ENCODE measurements at regions not wholly inside any gene's neighbourhood (a gene's known extent, or its start where the extent isn't known, plus 50 kb on each side); places are given as distances from the start of the nearest gene placed in this dataset.

DNA sequence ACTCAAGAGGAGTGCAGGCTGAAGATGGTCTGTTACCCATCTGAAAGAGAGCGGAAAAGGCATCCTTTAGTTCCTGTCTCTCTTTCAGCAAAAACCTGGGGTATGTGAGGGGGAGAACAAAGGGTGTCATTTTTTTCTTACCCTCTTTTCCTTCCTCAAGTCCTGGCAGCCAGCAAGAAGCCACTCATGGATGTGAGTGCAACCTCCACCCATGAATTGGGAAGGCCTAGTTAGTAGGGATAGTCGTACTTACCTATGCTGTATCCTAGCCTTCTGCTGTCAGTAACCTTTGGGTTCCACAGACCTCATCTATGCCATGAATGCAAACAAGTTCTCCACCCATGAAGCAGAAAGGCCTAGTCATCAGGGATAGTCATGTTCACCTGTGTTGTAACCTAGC is 472.8 kb downstream of the ZIC1 start:
- H3K9ac ChIP-seq (ENCODE audit: control insufficient read depth, insufficient read depth, low read length): no peak overlapping the region
- DNase-seq (ENCODE audit: low read depth, low spot score): no peak
- H3K9me3 ChIP-seq (replicated peaks; ENCODE audit: control insufficient read depth, insufficient read depth, low read length): peaks cover 2% of the 10 kb centered on the region; the same call in 2 of the 3 replicates
- RAD21 ChIA-PET (ENCODE audit: unreplicated experiment): no interaction called here
- TF ChIP-seq NFXL1 (IDR thresholded peaks at IDR 0.05; ENCODE audit: borderline replicate concordance): 0 out of 2 replicates have a peak, but pooled peaks have one; percentile 23
- TF ChIP-seq, protein P1, sequence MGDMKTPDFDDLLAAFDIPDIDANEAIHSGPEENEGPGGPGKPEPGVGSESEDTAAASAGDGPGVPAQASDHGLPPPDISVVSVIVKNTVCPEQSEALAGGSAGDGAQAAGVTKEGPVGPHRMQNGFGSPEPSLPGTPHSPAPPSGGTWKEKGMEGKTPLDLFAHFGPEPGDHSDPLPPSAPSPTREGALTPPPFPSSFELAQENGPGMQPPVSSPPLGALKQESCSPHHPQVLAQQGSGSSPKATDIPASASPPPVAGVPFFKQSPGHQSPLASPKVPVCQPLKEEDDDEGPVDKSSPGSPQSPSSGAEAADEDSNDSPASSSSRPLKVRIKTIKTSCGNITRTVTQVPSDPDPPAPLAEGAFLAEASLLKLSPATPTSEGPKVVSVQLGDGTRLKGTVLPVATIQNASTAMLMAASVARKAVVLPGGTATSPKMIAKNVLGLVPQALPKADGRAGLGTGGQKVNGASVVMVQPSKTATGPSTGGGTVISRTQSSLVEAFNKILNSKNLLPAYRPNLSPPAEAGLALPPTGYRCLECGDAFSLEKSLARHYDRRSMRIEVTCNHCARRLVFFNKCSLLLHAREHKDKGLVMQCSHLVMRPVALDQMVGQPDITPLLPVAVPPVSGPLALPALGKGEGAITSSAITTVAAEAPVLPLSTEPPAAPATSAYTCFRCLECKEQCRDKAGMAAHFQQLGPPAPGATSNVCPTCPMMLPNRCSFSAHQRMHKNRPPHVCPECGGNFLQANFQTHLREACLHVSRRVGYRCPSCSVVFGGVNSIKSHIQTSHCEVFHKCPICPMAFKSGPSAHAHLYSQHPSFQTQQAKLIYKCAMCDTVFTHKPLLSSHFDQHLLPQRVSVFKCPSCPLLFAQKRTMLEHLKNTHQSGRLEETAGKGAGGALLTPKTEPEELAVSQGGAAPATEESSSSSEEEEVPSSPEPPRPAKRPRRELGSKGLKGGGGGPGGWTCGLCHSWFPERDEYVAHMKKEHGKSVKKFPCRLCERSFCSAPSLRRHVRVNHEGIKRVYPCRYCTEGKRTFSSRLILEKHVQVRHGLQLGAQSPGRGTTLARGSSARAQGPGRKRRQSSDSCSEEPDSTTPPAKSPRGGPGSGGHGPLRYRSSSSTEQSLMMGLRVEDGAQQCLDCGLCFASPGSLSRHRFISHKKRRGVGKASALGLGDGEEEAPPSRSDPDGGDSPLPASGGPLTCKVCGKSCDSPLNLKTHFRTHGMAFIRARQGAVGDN (IDR thresholded peaks at IDR 0.05): no peak
- TF ChIP-seq CBX5 (IDR thresholded peaks at IDR 0.05; ENCODE audit: low read depth): peak; percentile 29; the same call in 1 of the 2 replicates
- in situ Hi-C loops (cut with MboI) (no loop called here), intact Hi-C loops (cut with micrococcal nuclease; ENCODE audit: unreplicated experiment) (no loop called here)
- no TSS peak for BruUV-seq (replicated peaks)
- CTCF ChIA-PET: no interaction called here
- H3K79me2 ChIP-seq (ENCODE audit: control insufficient read depth, insufficient read depth, low read length): no peaks in the 10 kb centered on the region
- no peak for ATAC-seq
- no peaks in the 10 kb centered on the region for H3K36me3 ChIP-seq (ENCODE audit: control insufficient read depth in 2 of 2, insufficient read depth in 2 of 2, low read length in 1 of 2)
- H2AFZ ChIP-seq (ENCODE audit: control insufficient read depth, low read depth, low read length): no peak overlapping the region
- H3K4me3 ChIP-seq: no peak overlapping the region
- POLR2A ChIA-PET: no interaction called here
- SMC1A ChIA-PET (ENCODE audit: uncharacterized antibody, unreplicated experiment): interaction anchor here (0.6 to 0.7 kb wide), 3 partner anchors 10 to 228 kb away, joined by 3 read pairs; no protein-coding TSS in a partner anchor
- FAIRE-seq: no peak
- H4K20me1 ChIP-seq (ENCODE audit: control insufficient read depth, insufficient read depth): no peaks in the 10 kb centered on the region
- no peak overlapping the region for H3K4me2 ChIP-seq (ENCODE audit: control insufficient read depth, insufficient read depth)
- no peaks in the 10 kb centered on the region for H3K4me1 ChIP-seq (ENCODE audit: control insufficient read depth, insufficient read depth, low read length)
- 0% methylated on average over 2 of the region's 2 CpGs for WGBS (ENCODE audit: insufficient coverage, insufficient replicate concordance, low lambda C conversion rate, missing lambda C conversion rate)
- no peak overlapping the region for H3K27ac ChIP-seq (ENCODE audit: control insufficient read depth, insufficient read depth)
- H3K27me3 ChIP-seq (replicated peaks in 1 of 2; ENCODE audit: control insufficient read depth in 2 of 2, insufficient read depth in 2 of 2, low read length in 1 of 2): no peaks in the 10 kb centered on the region

DNA sequence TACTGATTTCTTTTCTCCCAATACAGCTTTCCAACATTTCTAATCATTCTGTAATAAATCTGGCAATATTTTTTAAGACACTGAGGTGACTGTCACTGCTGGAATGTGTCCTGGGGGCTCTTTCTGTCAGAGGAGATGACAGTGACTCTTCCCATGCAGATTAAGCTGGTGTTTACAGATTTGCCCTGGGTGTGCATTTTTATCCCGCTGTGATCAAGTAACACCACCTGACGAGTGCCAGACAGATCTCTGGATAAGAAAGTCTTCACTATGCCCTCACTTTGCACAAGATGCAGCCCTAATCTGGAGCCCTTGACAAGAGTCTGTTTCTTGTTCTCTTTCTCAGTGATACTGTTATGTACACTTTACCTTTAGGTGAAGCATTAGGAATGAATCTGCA is 477.7 kb downstream of the ZIC1 start:
- in situ Hi-C loops (cut with MboI): no loop called here
- no peaks in the 10 kb centered on the region for H3K79me2 ChIP-seq (ENCODE audit: control insufficient read depth, insufficient read depth, low read length)
- H3K4me2 ChIP-seq (ENCODE audit: control insufficient read depth, insufficient read depth): no peak overlapping the region
- DNase-seq (ENCODE audit: low read depth, low spot score) (no peak), ATAC-seq (no peak), FAIRE-seq (no peak)
- H3K9me3 ChIP-seq (replicated peaks; ENCODE audit: control insufficient read depth, insufficient read depth, low read length): peaks cover 2% of the 10 kb centered on the region; the same call in 2 of the 3 replicates
- no peak overlapping the region for H3K9ac ChIP-seq (ENCODE audit: control insufficient read depth, insufficient read depth, low read length)
- no peaks in the 10 kb centered on the region for H3K4me1 ChIP-seq (ENCODE audit: control insufficient read depth, insufficient read depth, low read length)
- no peak overlapping the region for H3K4me3 ChIP-seq
- H3K27me3 ChIP-seq (replicated peaks in 1 of 2; ENCODE audit: control insufficient read depth in 2 of 2, insufficient read depth in 2 of 2, low read length in 1 of 2): no peaks in the 10 kb centered on the region
- no TSS peak for BruUV-seq (replicated peaks)
- no peak overlapping the region for H2AFZ ChIP-seq (ENCODE audit: control insufficient read depth, low read depth, low read length)
- CTCF ChIA-PET: no interaction called here
- RAD21 ChIA-PET (ENCODE audit: unreplicated experiment): no interaction called here
- intact Hi-C loops (cut with micrococcal nuclease; ENCODE audit: unreplicated experiment): no loop called here
- WGBS (ENCODE audit: insufficient coverage, insufficient replicate concordance, low lambda C conversion rate, missing lambda C conversion rate): 2% methylated on average over 2 of the region's 2 CpGs
- SMC1A ChIA-PET (ENCODE audit: uncharacterized antibody, unreplicated experiment): interaction anchor here (0.8 to 6.2 kb wide), 10 partner anchors 13 to 139 kb away, joined by 3 to 45 read pairs (median 4); no protein-coding TSS in a partner anchor
- no peaks in the 10 kb centered on the region for H4K20me1 ChIP-seq (ENCODE audit: control insufficient read depth, insufficient read depth)
- no peaks in the 10 kb centered on the region for H3K36me3 ChIP-seq (ENCODE audit: control insufficient read depth in 2 of 2, insufficient read depth in 2 of 2, low read length in 1 of 2)
- no peak overlapping the region for H3K27ac ChIP-seq (ENCODE audit: control insufficient read depth, insufficient read depth)
- POLR2A ChIA-PET: no interaction called here
- TF ChIP-seq NR2C2 (IDR thresholded peaks at IDR 0.05; ENCODE audit: borderline replicate concordance, control insufficient read depth, insufficient read length, low read depth) (no peak), MTA2 (IDR thresholded peaks at IDR 0.05; ENCODE audit: low read depth) (no peak), CREM (IDR thresholded peaks at IDR 0.05; ENCODE audit: low read depth) (no peak), TARDBP (IDR thresholded peaks at IDR 0.05; ENCODE audit: borderline replicate concordance) (no peak), CBFB (IDR thresholded peaks at IDR 0.05; ENCODE audit: low read depth) (no peak)
- TF ChIP-seq, protein P2, sequence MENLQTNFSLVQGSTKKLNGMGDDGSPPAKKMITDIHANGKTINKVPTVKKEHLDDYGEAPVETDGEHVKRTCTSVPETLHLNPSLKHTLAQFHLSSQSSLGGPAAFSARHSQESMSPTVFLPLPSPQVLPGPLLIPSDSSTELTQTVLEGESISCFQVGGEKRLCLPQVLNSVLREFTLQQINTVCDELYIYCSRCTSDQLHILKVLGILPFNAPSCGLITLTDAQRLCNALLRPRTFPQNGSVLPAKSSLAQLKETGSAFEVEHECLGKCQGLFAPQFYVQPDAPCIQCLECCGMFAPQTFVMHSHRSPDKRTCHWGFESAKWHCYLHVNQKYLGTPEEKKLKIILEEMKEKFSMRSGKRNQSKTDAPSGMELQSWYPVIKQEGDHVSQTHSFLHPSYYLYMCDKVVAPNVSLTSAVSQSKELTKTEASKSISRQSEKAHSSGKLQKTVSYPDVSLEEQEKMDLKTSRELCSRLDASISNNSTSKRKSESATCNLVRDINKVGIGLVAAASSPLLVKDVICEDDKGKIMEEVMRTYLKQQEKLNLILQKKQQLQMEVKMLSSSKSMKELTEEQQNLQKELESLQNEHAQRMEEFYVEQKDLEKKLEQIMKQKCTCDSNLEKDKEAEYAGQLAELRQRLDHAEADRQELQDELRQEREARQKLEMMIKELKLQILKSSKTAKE (IDR thresholded peaks at IDR 0.05; ENCODE audit: low read depth, poor library complexity, severe bottlenecking): no peak
- TF ChIP-seq, protein P3, sequence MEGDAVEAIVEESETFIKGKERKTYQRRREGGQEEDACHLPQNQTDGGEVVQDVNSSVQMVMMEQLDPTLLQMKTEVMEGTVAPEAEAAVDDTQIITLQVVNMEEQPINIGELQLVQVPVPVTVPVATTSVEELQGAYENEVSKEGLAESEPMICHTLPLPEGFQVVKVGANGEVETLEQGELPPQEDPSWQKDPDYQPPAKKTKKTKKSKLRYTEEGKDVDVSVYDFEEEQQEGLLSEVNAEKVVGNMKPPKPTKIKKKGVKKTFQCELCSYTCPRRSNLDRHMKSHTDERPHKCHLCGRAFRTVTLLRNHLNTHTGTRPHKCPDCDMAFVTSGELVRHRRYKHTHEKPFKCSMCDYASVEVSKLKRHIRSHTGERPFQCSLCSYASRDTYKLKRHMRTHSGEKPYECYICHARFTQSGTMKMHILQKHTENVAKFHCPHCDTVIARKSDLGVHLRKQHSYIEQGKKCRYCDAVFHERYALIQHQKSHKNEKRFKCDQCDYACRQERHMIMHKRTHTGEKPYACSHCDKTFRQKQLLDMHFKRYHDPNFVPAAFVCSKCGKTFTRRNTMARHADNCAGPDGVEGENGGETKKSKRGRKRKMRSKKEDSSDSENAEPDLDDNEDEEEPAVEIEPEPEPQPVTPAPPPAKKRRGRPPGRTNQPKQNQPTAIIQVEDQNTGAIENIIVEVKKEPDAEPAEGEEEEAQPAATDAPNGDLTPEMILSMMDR (IDR thresholded peaks at IDR 0.05 in 2 of 3, conservative IDR thresholded peaks at IDR 0.05 in 1 of 3; ENCODE audit: control insufficient read depth in 2 of 3, extremely low read depth in 1 of 3, insufficient read depth in 1 of 3, low read depth in 3 of 3, low read length in 3 of 3): no peak
